ENCODE measurements at regions not wholly inside any gene's neighbourhood (a gene's known extent, or its start where the extent isn't known, plus 50 kb on each side); places are given as distances from the start of the nearest gene placed in this dataset.
"Not testable (repeated sequence)": the region's sequence is repeated elsewhere in the genome, so short reads cannot be mapped to it uniquely, and the experiment has no call there.

DNA sequence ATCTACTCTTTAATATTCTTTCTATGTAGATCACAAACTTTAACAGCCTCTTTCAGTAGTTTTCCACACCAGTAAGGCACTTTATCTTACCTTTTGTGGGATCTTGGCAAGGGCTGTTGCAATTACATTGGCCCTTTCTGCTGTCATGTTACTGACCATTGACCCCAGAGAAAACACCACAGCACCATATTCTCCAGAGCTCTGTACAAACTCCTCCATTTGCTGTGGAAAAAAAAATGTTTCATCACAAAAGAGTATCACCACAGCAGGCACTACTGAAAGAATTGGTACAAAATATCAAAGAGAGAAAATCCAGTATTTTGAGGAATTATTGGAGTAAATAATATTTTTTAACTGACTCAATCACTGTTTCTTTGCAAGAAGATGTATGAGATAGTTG is 62.3 kb upstream of the UGT2A3 start:
- H3K4me3 Mint-ChIP-seq; H3K27me3 Mint-ChIP-seq; H3K4me1 Mint-ChIP-seq; ATAC-seq (ENCODE audit: low read depth in 2 of 2); H3K36me3 Mint-ChIP-seq; H3K9me3 Mint-ChIP-seq; DNase-seq; H3K27ac Mint-ChIP-seq: not testable (repeated sequence)

DNA sequence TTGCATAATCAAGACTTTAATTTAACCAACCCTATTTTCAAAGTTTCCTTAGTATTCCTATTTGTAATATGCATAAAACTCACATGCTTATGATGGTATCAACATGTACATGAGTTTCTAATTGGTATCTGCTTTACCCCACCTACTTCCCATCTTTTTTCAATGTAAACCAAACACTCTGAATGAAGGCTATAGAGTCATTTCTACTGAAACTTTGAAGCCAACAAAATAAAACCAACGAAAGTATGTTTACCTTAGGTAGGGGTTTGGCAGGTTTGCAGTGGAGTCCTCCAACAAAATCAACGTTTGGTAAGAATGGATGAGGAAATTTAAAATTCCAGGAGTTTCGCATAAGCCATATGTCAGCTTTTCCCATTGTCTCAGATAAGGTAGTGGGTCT is 66.4 kb upstream of the UGT2A3 start:
- DNase-seq; H3K4me3 Mint-ChIP-seq; H3K27ac Mint-ChIP-seq; H3K9me3 Mint-ChIP-seq; H3K4me1 Mint-ChIP-seq; H3K36me3 Mint-ChIP-seq; H3K27me3 Mint-ChIP-seq; ATAC-seq (ENCODE audit: low read depth in 2 of 2): not testable (repeated sequence)

GRCh38 chr4:69019538-69020461 is 68.2 kb upstream of the UGT2A3 start:
- not testable (repeated sequence) for ATAC-seq (ENCODE audit: low read depth in 2 of 2); H3K9me3 Mint-ChIP-seq; DNase-seq; H3K4me3 Mint-ChIP-seq; H3K27me3 Mint-ChIP-seq; H3K27ac Mint-ChIP-seq; H3K36me3 Mint-ChIP-seq; H3K4me1 Mint-ChIP-seq

GRCh38 chr4:69020462-69020807 is 68.8 kb upstream of the UGT2A3 start:
- DNase-seq; H3K36me3 Mint-ChIP-seq; H3K4me1 Mint-ChIP-seq; H3K27me3 Mint-ChIP-seq; H3K27ac Mint-ChIP-seq; H3K4me3 Mint-ChIP-seq; H3K9me3 Mint-ChIP-seq; ATAC-seq (ENCODE audit: low read depth in 2 of 2): not testable (repeated sequence)

DNA sequence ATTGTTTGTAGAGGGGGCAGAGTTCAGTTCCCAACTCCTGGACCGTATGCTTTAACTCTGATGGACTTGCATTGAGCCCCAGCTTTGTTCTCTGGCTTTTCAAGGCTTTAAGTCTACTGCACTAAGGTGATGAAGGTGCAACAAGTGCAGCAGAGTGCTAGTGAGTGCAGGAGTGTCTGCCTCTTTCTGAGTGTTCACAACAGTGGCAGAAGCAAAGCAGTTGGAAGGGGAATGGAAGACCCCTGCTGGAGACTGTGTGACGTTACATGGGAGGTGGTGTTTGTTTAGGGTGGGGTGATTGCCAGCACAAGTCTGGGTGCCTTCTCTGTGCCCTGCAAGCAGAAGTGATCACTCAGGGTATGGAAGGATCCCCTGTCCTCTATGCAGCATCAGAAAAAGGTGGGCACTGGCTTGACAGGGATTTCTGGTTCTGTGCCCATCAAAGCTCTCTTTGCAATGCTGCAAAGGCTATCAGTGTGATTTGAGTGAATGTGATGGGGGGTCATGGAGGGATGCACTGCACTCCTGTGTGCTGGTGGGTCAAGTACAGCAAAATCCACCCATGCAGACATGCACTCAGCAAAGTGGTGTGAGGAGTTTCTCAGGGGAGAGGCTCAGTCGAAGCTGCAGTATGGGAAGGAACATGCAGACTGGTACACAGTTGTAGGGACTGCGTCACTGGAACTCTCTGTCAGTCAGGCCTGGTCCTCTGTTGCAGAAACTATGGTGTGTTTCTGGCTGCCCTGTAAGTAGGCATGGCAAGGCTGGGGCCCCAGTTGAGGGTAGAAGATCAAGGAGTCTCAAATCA is 70.9 kb upstream of the UGT2B7 start:
- H3K4me1 Mint-ChIP-seq, result peaks cover 0 to 2% (median 0%) of the 10 kb centered on the region in 3 donors
- DNase-seq, result no peak
- peaks cover 0 to 4% (median 0%) of the 10 kb centered on the region in 7 donors for H3K9me3 Mint-ChIP-seq
- H3K4me3 Mint-ChIP-seq, result no peak overlapping the region
- H3K27me3 Mint-ChIP-seq, result no peaks in the 10 kb centered on the region
- peak overlapping the region in 1 of 6 donors; percentile 14 for H3K27ac Mint-ChIP-seq
- no peak for ATAC-seq (ENCODE audit: low read depth in 2 of 2)
- H3K36me3 Mint-ChIP-seq, result no peaks in the 10 kb centered on the region

DNA sequence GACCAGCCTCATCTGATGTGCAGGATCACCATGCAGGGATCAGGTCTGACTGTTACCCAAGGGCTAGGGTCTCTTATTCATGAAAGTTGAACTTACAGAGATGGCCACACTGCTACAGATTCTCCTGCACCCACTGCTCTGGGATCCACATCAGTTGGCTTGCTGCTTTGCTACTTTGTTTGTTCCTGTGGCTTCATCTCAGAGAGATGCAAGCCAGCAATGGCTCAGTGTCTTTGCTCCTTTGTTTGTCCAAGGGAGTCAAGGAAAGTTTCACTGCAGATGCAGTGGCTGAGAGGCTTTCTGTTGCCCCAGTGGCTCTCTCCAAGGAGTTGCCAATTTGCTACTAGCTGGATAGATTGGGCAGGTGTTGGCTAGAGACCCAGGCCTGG is 70.3 kb upstream of the UGT2B7 start:
- Mint-ChIP-seq H3K27me3 (no peaks in the 10 kb centered on the region), H3K36me3 (no peaks in the 10 kb centered on the region), H3K4me1 (peaks cover 0 to 2% (median 0%) of the 10 kb centered on the region in 3 donors), H3K9me3 (peaks cover 0 to 4% (median 0%) of the 10 kb centered on the region in 7 donors), H3K4me3 (no peak overlapping the region), H3K27ac (no peak overlapping the region)
- no peak for DNase-seq
- ATAC-seq (ENCODE audit: low read depth in 2 of 2), result no peak

DNA sequence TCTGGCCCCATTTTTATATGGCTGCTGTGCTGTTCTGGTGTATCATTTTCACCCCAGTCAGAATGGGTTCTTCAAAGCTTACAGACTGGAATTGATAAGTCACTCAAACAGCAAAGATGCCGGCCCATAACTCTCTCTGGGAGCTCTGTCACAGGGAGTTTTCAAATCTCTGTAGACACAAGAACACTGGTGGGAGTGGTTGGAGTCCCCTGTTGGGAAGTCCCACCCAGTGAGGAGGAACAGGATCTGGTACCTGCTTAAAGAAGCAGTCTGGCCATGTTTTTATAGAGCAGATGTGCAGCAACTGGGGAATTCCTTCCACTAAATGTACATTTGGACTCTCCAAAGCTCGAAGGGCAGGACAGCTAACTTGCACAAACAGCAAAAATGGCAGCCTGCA is 69.3 kb upstream of the UGT2B7 start:
- Mint-ChIP-seq H3K4me3 (no peak overlapping the region), H3K27ac (no peak overlapping the region), H3K27me3 (no peaks in the 10 kb centered on the region), H3K9me3 (peaks cover 0 to 4% (median 0%) of the 10 kb centered on the region in 7 donors), H3K4me1 (peaks cover 0 to 2% (median 0%) of the 10 kb centered on the region in 3 donors), H3K36me3 (no peaks in the 10 kb centered on the region)
- no peak for ATAC-seq (ENCODE audit: low read depth in 2 of 2)
- no peak for DNase-seq

- no peak for ATAC-seq (ENCODE audit: low read depth in 2 of 2)
- Mint-ChIP-seq H3K36me3 (no peaks in the 10 kb centered on the region), H3K9me3 (peaks cover 0 to 19% (median 5%) of the 10 kb centered on the region in 7 donors), H3K4me1 (peaks cover 0 to under 1% (median 0%) of the 10 kb centered on the region in 3 donors), H3K27me3 (no peaks in the 10 kb centered on the region), H3K27ac (no peak overlapping the region), H3K4me3 (no peak overlapping the region)
- no peak for DNase-seq
Measured at GRCh38 chr4:69030326-69030725, 65.9 kb upstream of the UGT2B7 start.

- Mint-ChIP-seq H3K36me3 (no peaks in the 10 kb centered on the region), H3K27ac (no peak overlapping the region), H3K9me3 (peaks cover 3 to 33% (median 6%) of the 10 kb centered on the region in 7 donors), H3K27me3 (no peaks in the 10 kb centered on the region), H3K4me1 (no peaks in the 10 kb centered on the region), H3K4me3 (no peak overlapping the region)
- no peak for ATAC-seq (ENCODE audit: low read depth in 2 of 2)
- DNase-seq, result no peak
Measured at GRCh38 chr4:69032847-69033638, 63.2 kb upstream of the UGT2B7 start.

DNA sequence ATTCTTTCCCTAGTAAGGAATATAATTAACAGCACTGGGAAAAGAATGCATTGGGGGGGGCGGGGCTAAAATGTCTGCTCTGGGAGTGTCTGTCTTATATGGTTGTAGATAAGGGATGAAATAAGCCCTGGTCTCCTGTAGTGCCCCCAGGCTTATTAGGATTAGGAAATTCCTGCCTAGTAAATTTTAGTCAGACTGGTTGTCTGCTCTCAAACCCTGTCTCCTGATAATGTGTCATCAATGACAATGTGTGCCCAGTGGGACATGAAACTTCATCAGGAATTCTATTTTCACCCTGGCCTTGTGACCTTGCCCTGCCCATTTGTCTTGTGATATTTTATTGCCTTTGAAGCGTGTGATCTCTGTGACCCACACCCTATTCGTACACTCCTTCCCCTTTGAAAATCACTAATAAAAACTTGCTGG is 61.9 kb upstream of the UGT2B7 start:
- H3K27me3 Mint-ChIP-seq; ATAC-seq (ENCODE audit: low read depth in 2 of 2): not testable (repeated sequence)

DNA sequence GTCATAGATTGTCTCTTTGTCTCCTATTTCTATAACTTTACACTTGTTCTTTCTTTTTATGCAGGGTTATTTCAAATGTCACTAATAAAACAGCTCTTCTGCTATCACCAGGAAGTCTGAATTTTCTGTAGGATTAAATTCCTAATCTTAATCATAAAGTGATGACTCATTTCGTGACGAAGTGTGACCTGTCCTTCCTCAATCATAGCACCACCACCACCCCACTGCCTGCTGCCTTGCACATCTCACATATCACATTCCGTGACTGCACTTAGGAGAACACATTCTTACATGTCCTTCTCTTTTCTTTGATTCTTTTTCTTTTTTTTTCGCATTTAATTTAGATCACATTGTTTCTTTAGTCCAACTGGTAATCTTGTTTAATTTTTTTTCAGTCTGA is 57.7 kb upstream of the UGT2B7 start:
- H3K27ac Mint-ChIP-seq, result no peak overlapping the region
- ATAC-seq (ENCODE audit: low read depth in 2 of 2), result no peak
- H3K36me3 Mint-ChIP-seq, result no peaks in the 10 kb centered on the region
- H3K27me3 Mint-ChIP-seq, result no peaks in the 10 kb centered on the region
- H3K4me1 Mint-ChIP-seq, result no peaks in the 10 kb centered on the region
- no peak for DNase-seq
- H3K9me3 Mint-ChIP-seq, result peaks cover under 1 to 30% (median 7%) of the 10 kb centered on the region in 7 donors
- no peak overlapping the region for H3K4me3 Mint-ChIP-seq

More for the DNA sequence above, 61.9 kb upstream of the UGT2B7 start:
- H3K4me1 Mint-ChIP-seq, H3K4me3 Mint-ChIP-seq, DNase-seq, H3K36me3 Mint-ChIP-seq, H3K27ac Mint-ChIP-seq: not testable (repeated sequence)
- peaks cover 3 to 33% (median 7%) of the 10 kb centered on the region in 7 donors for H3K9me3 Mint-ChIP-seq

GRCh38 chr4:69039071-69039470 is 57.2 kb upstream of the UGT2B7 start:
- H3K4me1 Mint-ChIP-seq, result no peaks in the 10 kb centered on the region
- no peaks in the 10 kb centered on the region for H3K36me3 Mint-ChIP-seq
- ATAC-seq (ENCODE audit: low read depth in 2 of 2) (no peak), DNase-seq (no peak)
- H3K4me3 Mint-ChIP-seq, result no peak overlapping the region
- H3K27ac Mint-ChIP-seq, result no peak overlapping the region
- peaks cover 0 to 26% (median 6%) of the 10 kb centered on the region in 7 donors for H3K9me3 Mint-ChIP-seq
- no peaks in the 10 kb centered on the region for H3K27me3 Mint-ChIP-seq

GRCh38 chr4:69044247-69044646 is 52.0 kb upstream of the UGT2B7 start:
- ATAC-seq (ENCODE audit: low read depth in 2 of 2) (no peak), DNase-seq (no peak)
- peaks cover 0 to 12% (median 0%) of the 10 kb centered on the region in 7 donors for H3K9me3 Mint-ChIP-seq
- H3K27ac Mint-ChIP-seq, result no peak overlapping the region
- H3K27me3 Mint-ChIP-seq, result no peaks in the 10 kb centered on the region
- H3K4me1 Mint-ChIP-seq, result no peaks in the 10 kb centered on the region
- no peaks in the 10 kb centered on the region for H3K36me3 Mint-ChIP-seq
- no peak overlapping the region for H3K4me3 Mint-ChIP-seq

Measured in naive B cell (primary cell).